Fibroblast of pulmonary artery (primary cell): ENCODE measurements at regions not wholly inside any gene's neighbourhood (a gene's known extent, or its start where the extent isn't known, plus 50 kb on each side); places are given as distances from the start of the nearest gene placed in this dataset.

Experiments used
- DNase-seq: peaks from one replicate; pipeline ENCODE4 v3.0.0-alpha.2; 2010; ENCODE audit warnings: low read depth
- H3K4me3 ChIP-seq: replicated peaks from 2 replicates; pipeline ENCODE4 v1.5.1; 2011; ENCODE audit warnings: low read depth, mild to moderate bottlenecking, control low read depth, low read length, moderate library complexity
- CTCF ChIP-seq: IDR thresholded peaks from 2 replicates; pipeline ENCODE4 v1.5.1; 2011; ENCODE audit warnings: mild to moderate bottlenecking, control low read depth, low read length, inconsistent platforms; ENCODE audit errors: missing control alignments

- DNase-seq, result peak; percentile 1
- peak; percentile 4 for TF ChIP-seq CTCF
- H3K4me3 ChIP-seq, result no peak overlapping the region
These were observed 191.1 kb downstream of the CHD9NB start for GRCh38 chr16:52861614-52862022.

- TF ChIP-seq CTCF, result no peak
- no peak for DNase-seq
- H3K4me3 ChIP-seq, result no peak overlapping the region
These were observed 197.2 kb downstream of the CHD9NB start for GRCh38 chr16:52855463-52855862.

- DNase-seq, result no peak
- TF ChIP-seq CTCF, result no peak
- H3K4me3 ChIP-seq, result no peak overlapping the region
These were observed 199.7 kb downstream of the CHD9NB start for GRCh38 chr16:52852978-52853377.

GRCh38 chr16:52851211-52851740 lies 201.4 kb downstream of the CHD9NB start:
- no peak for DNase-seq
- no peak for TF ChIP-seq CTCF
- no peak overlapping the region for H3K4me3 ChIP-seq

GRCh38 chr16:52843381-52843780 lies 209.3 kb downstream of the CHD9NB start:
- no peak overlapping the region for H3K4me3 ChIP-seq
- no peak for TF ChIP-seq CTCF
- DNase-seq, result no peak

- no peak overlapping the region for H3K4me3 ChIP-seq
- DNase-seq, result no peak
- no peak for TF ChIP-seq CTCF
These were observed 215.4 kb downstream of the CHD9NB start for GRCh38 chr16:52837251-52837650.

- no peak for TF ChIP-seq CTCF
- no peak overlapping the region for H3K4me3 ChIP-seq
- DNase-seq, result no peak
These were observed 217.8 kb downstream of the CHD9NB start for GRCh38 chr16:52834736-52835465.
